H9 (cell line): ENCODE measurements at regions not wholly inside any gene's neighbourhood (a gene's known extent, or its start where the extent isn't known, plus 50 kb on each side); places are given as distances from the start of the nearest gene placed in this dataset.
"Not testable (repeated sequence)": the region's sequence is repeated elsewhere in the genome, so short reads cannot be mapped to it uniquely, and the experiment has no call there.

Experiments used
- DNase-seq: peaks from one replicate; pipeline ENCODE4 v3.0.0-alpha.2; 2017
- H2AFZ ChIP-seq: one replicate; pipeline ENCODE4 v1.6.1; 2013; ENCODE audit warnings: mild to moderate bottlenecking, low read length, control low read depth, moderate library complexity
- H2AK5ac ChIP-seq: 2 replicates; pipeline ENCODE4 v1.6.1; 2013; ENCODE audit warnings: low read length, control low read depth, mixed read lengths; ENCODE audit not compliant: insufficient read length
- H2BK120ac ChIP-seq: one replicate; pipeline ENCODE4 v1.6.1; 2013; ENCODE audit warnings: low read depth, mild to moderate bottlenecking, low read length, control low read depth, inconsistent platforms; ENCODE audit not compliant: poor library complexity, severe bottlenecking
- H2BK12ac ChIP-seq: 2 replicates; pipeline ENCODE4 v1.6.1; 2013; ENCODE audit warnings: low read length, control low read depth, mixed read lengths, low read depth; ENCODE audit not compliant: insufficient read length
- H2BK15ac ChIP-seq: 2 replicates; pipeline ENCODE4 v1.6.1; 2013; ENCODE audit warnings: low read depth, low read length, control low read depth
- H2BK20ac ChIP-seq: one replicate; pipeline ENCODE4 v1.6.1; 2013; ENCODE audit warnings: low read depth, mild to moderate bottlenecking, low read length, control low read depth, inconsistent platforms; ENCODE audit not compliant: poor library complexity, severe bottlenecking
- H2BK5ac ChIP-seq: 2 replicates; pipeline ENCODE4 v1.6.1; 2013; ENCODE audit warnings: low read length, control low read depth, mixed read lengths; ENCODE audit not compliant: insufficient read length
- H3K14ac ChIP-seq: 2 replicates; pipeline ENCODE4 v1.6.1; 2013; ENCODE audit warnings: low read length, control low read depth; ENCODE audit not compliant: insufficient read depth
- H3K18ac ChIP-seq: 2 replicates; pipeline ENCODE4 v1.6.1; 2013; ENCODE audit warnings: low read depth, mild to moderate bottlenecking, mixed read lengths, low read length, control low read depth; ENCODE audit not compliant: insufficient read length
- H3K23ac ChIP-seq: 2 replicates; pipeline ENCODE4 v1.6.1; 2013; ENCODE audit warnings: low read length, control low read depth, mixed read lengths, low read depth; ENCODE audit not compliant: insufficient read length
- H3K23me2 ChIP-seq: 2 replicates; pipeline ENCODE4 v1.6.1; 2013; ENCODE audit warnings: low read depth, mild to moderate bottlenecking, mixed read lengths, low read length, control low read depth; ENCODE audit not compliant: insufficient read length, poor library complexity, severe bottlenecking
- H3K27ac ChIP-seq: 2 replicates; pipeline ENCODE4 v1.5.1; 2013; ENCODE audit warnings: low read length, control low read depth, mixed read lengths, low read depth; ENCODE audit not compliant: insufficient read length
- H3K27me3 ChIP-seq: 2 replicates; pipeline ENCODE4 v1.6.1; 2013; ENCODE audit warnings: low read length, control low read depth, inconsistent platforms; ENCODE audit not compliant: insufficient read depth
- H3K4ac ChIP-seq: 2 replicates; pipeline ENCODE4 v1.6.1; 2013; ENCODE audit warnings: low read depth, mild to moderate bottlenecking, control low read depth, inconsistent platforms, low read length, moderate library complexity
- H3K4me1 ChIP-seq: 2 replicates; pipeline ENCODE4 v1.6.1; 2013; ENCODE audit warnings: low read length, control low read depth, inconsistent platforms; ENCODE audit not compliant: insufficient read depth
- H3K4me2 ChIP-seq: 2 replicates; pipeline ENCODE4 v1.6.1; 2013; ENCODE audit warnings: low read length, control low read depth, mixed read lengths; ENCODE audit not compliant: insufficient read length, insufficient read depth
- H3K56ac ChIP-seq: 2 replicates; pipeline ENCODE4 v1.6.1; 2013; ENCODE audit warnings: low read depth, mild to moderate bottlenecking, mixed read lengths, low read length, control low read depth; ENCODE audit not compliant: insufficient read length
- H3K79me1 ChIP-seq: 2 replicates; pipeline ENCODE4 v1.6.1; 2013; ENCODE audit warnings: low read depth, mild to moderate bottlenecking, moderate library complexity, low read length, control low read depth, inconsistent platforms; ENCODE audit not compliant: insufficient read depth, poor library complexity, severe bottlenecking
- H3K79me2 ChIP-seq: 2 replicates; pipeline ENCODE4 v1.6.1; 2013; ENCODE audit warnings: low read length, control low read depth, inconsistent platforms; ENCODE audit not compliant: insufficient read depth
- H3K9ac ChIP-seq: 2 replicates; pipeline ENCODE4 v1.6.1; 2013; ENCODE audit warnings: low read length, control low read depth, mixed read lengths; ENCODE audit not compliant: insufficient read length; ENCODE audit errors: extremely low read depth
- H3K9me3 ChIP-seq: one replicate; pipeline ENCODE4 v1.6.1; 2013; ENCODE audit warnings: low read depth, low read length, inconsistent platforms; ENCODE audit not compliant: control insufficient read depth
- H3T11ph ChIP-seq: one replicate; pipeline ENCODE4 v1.6.1; 2013; ENCODE audit warnings: mild to moderate bottlenecking, low read length, control low read depth, inconsistent platforms
- H4K20me1 ChIP-seq: one replicate; pipeline ENCODE4 v1.6.1; 2013; ENCODE audit not compliant: control insufficient read depth, insufficient read length, insufficient read depth
- H4K5ac ChIP-seq: 2 replicates; pipeline ENCODE4 v1.6.1; 2013; ENCODE audit warnings: low read depth, mild to moderate bottlenecking, mixed read lengths, low read length, control low read depth; ENCODE audit not compliant: insufficient read length
- H4K8ac ChIP-seq: replicated peaks from 2 replicates; pipeline ENCODE4 v1.6.1; 2013; ENCODE audit warnings: low read length, control low read depth, mixed read lengths, low read depth; ENCODE audit not compliant: insufficient read length
- H4K91ac ChIP-seq: 2 replicates; pipeline ENCODE4 v1.6.1; 2013; ENCODE audit warnings: low read depth, mild to moderate bottlenecking, moderate library complexity, mixed read lengths, low read length, control low read depth; ENCODE audit not compliant: insufficient read length
- H3K27ac Mint-ChIP-seq, 3 experiments: 2 replicates in 2 of 3; 3 replicates in 1 of 3; pipeline ENCODE4 v1.8.0; 2020 to 2021; ENCODE audit warnings: mixed read lengths in 3 of 3, mild to moderate bottlenecking in 1 of 3, moderate library complexity in 1 of 3
- H3K27me3 Mint-ChIP-seq: 2 replicates; pipeline ENCODE4 v1.8.0; 2021; ENCODE audit warnings: low read depth, mild to moderate bottlenecking, moderate library complexity, mixed read lengths
- H3K36me3 Mint-ChIP-seq, 3 experiments: 2 replicates in 2 of 3; 3 replicates in 1 of 3; pipeline ENCODE4 v1.8.0; 2020 to 2021; ENCODE audit warnings: low read depth in 3 of 3, mixed read lengths in 3 of 3; ENCODE audit not compliant: insufficient read depth in 1 of 3
- H3K4me1 Mint-ChIP-seq, 2 experiments: 2 replicates each; pipeline ENCODE4 v1.8.0; 2020; ENCODE audit warnings: mixed read lengths in 2 of 2
- H3K4me3 Mint-ChIP-seq, 2 experiments: 2 replicates in 1 of 2; 3 replicates in 1 of 2; pipeline ENCODE4 v1.8.0; 2020 to 2021; ENCODE audit warnings: mild to moderate bottlenecking in 2 of 2, mixed read lengths in 2 of 2, moderate library complexity in 1 of 2
- H3K9me3 Mint-ChIP-seq, 2 experiments: 2 replicates in 1 of 2; 3 replicates in 1 of 2; pipeline ENCODE4 v1.8.0; 2020; ENCODE audit warnings: mild to moderate bottlenecking in 2 of 2, mixed read lengths in 2 of 2, moderate library complexity in 1 of 2
- CTCF ChIP-seq: fragments of 200-600 bp; sonication (generic); conservative IDR thresholded peaks from 3 replicates; pipeline ENCODE4 v1.8.0; 2021; ENCODE audit warnings: antibody characterized with exemption, mild to moderate bottlenecking
- WGBS: extraction: QIAGEN DNeasy Blood & Tissue Kit; methylation state at CpG from one replicate; pipeline ENCODE4 v1.1.7; 2013; ENCODE audit warnings: missing lambda C conversion rate, low lambda C conversion rate, mixed read lengths; ENCODE audit not compliant: insufficient read length; ENCODE audit errors: extremely low coverage; 5-methylcytosine and 5-hydroxymethylcytosine counted together

DNA sequence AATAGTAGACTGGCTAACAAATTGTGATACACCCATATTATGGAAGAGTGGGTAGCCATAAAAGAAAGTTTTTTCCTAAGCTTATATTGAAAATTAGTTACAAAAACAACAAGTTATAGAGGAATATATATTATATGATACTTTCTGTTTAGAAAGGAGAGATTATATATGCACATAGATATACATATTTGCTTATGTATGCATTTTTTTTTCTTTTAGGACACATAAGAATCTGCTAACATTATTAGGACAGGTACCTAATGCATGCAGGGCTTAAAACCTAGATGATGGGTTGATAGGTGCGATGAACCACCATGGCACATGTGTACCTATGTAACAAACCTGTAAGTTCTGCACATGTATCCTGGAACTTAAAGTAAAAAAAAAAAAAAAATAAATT lies 179.6 kb upstream of the KCNJ3 start:
- H3K4me1 ChIP-seq = no peaks in the 10 kb centered on the region
- Mint-ChIP-seq H3K27ac (no peak overlapping the region), H3K4me1 (peaks cover 11 to 16% of the 10 kb centered on the region in 2 experiments), H3K36me3 (no peaks in the 10 kb centered on the region), H3K27me3 (no peaks in the 10 kb centered on the region), H3K9me3 (no peaks in the 10 kb centered on the region), H3K4me3 (no peak overlapping the region)
- H3K79me1 ChIP-seq = no peaks in the 10 kb centered on the region
- no peak overlapping the region for H3K27ac ChIP-seq
- TF ChIP-seq CTCF = no peak
- H3K27me3 ChIP-seq = no peaks in the 10 kb centered on the region
- H3K9ac ChIP-seq = no peak overlapping the region
- H3K14ac ChIP-seq = no peak overlapping the region
- H4K5ac ChIP-seq = no peak overlapping the region
- H2BK20ac ChIP-seq = no peak overlapping the region
- H2BK15ac ChIP-seq = no peak overlapping the region
- H3K9me3 ChIP-seq = no peaks in the 10 kb centered on the region
- H3K4ac ChIP-seq = no peak overlapping the region
- no peak overlapping the region for H2AK5ac ChIP-seq
- H2BK120ac ChIP-seq = no peak overlapping the region
- no peak overlapping the region for H2AFZ ChIP-seq
- no peak overlapping the region for H4K8ac ChIP-seq
- H3T11ph ChIP-seq = no peak overlapping the region
- no peak overlapping the region for H3K18ac ChIP-seq
- H2BK12ac ChIP-seq = no peak overlapping the region
- H2BK5ac ChIP-seq = no peak overlapping the region
- H3K23me2 ChIP-seq = no peaks in the 10 kb centered on the region
- H3K4me2 ChIP-seq = no peak overlapping the region
- H4K20me1 ChIP-seq = no peaks in the 10 kb centered on the region
- H4K91ac ChIP-seq = no peak overlapping the region
- no peak overlapping the region for H3K23ac ChIP-seq
- H3K56ac ChIP-seq = no peak overlapping the region
- H3K79me2 ChIP-seq = no peaks in the 10 kb centered on the region
- WGBS = no CpG with 5 or more reads among the region's 1 CpG
- DNase-seq = no peak

DNA sequence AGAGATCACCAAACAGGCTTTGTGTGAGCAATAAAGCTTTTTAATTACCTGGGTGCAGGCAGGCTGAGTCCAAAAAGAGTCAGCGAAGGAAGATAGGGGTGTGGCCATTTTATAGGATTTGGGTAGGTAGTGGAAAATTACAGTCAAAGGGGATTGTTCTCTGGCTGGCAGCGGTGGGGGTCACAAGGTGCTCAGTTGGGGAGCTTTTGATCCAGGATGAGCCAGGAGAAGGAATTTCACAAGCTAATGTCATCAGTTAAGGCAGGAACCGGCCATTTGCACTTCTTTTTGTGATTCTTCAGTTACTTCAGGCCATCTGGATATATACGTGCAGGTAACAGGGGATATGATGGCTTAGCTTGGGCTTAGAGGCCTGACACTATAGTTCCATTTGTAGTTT lies 177.5 kb upstream of the KCNJ3 start:
- not testable (repeated sequence) for H3K4ac ChIP-seq, H3K4me1 ChIP-seq, H3K36me3 Mint-ChIP-seq, H3K4me3 Mint-ChIP-seq, H4K20me1 ChIP-seq, H3K23me2 ChIP-seq, H3K9me3 ChIP-seq, H3K56ac ChIP-seq, H3K4me2 ChIP-seq, H3T11ph ChIP-seq, H4K8ac ChIP-seq, H2BK20ac ChIP-seq, H2BK5ac ChIP-seq, H3K27ac ChIP-seq, H3K27me3 ChIP-seq, H3K79me1 ChIP-seq, H3K79me2 ChIP-seq, H3K27me3 Mint-ChIP-seq, H3K9me3 Mint-ChIP-seq, H4K91ac ChIP-seq, H3K18ac ChIP-seq, H2AFZ ChIP-seq, H2BK120ac ChIP-seq, H4K5ac ChIP-seq, H2AK5ac ChIP-seq, H3K9ac ChIP-seq, H2BK12ac ChIP-seq, H3K14ac ChIP-seq, H3K23ac ChIP-seq, H2BK15ac ChIP-seq
- DNase-seq = peak; percentile 27
- Mint-ChIP-seq H3K27ac (peak overlapping the region in 2 of 3 experiments; percentile 15 to 60; a peak in 1 of 7 replicates), H3K4me1 (peaks cover 10 to 14% of the 10 kb centered on the region in 2 experiments)
- no CpG with 5 or more reads among the region's 4 CpGs for WGBS
